HG03565 (cell line): ENCODE measurements at regions not wholly inside any gene's neighbourhood (a gene's known extent, or its start where the extent isn't known, plus 50 kb on each side); places are given as distances from the start of the nearest gene placed in this dataset.
"Not testable (repeated sequence)": the region's sequence is repeated elsewhere in the genome, so short reads cannot be mapped to it uniquely, and the experiment has no call there.

Experiments
- ATAC-seq: cut with Tn5 transposase; IDR thresholded peaks from one replicate; pipeline ENCODE4 v1.9.1; 2021; ENCODE audit warnings: mild to moderate bottlenecking, moderate library complexity; ENCODE audit not compliant: unreplicated experiment

GRCh38 chr10:53441843-53442242, 669.3 kb upstream of the MBL2 start:
- no peak for ATAC-seq

- ATAC-seq, result no peak
Measured at GRCh38 chr10:53440601-53441000, 668.0 kb upstream of the MBL2 start.

- not testable (repeated sequence) for ATAC-seq
Measured at GRCh38 chr10:53439075-53439474, 666.5 kb upstream of the MBL2 start.

- ATAC-seq, result no peak
Measured at GRCh38 chr10:53434413-53434812, 661.8 kb upstream of the MBL2 start.

- ATAC-seq, result no peak
Measured at GRCh38 chr10:53432035-53432434, 659.5 kb upstream of the MBL2 start.

GRCh38 chr10:53430974-53431373, 658.4 kb upstream of the MBL2 start:
- ATAC-seq, result no peak

- ATAC-seq, result no peak
Measured at GRCh38 chr10:53430127-53430891, 657.7 kb upstream of the MBL2 start.

GRCh38 chr10:53422223-53422888, 649.8 kb upstream of the MBL2 start:
- no peak for ATAC-seq

- no peak for ATAC-seq
Measured at GRCh38 chr10:53412651-53413050, 640.1 kb upstream of the MBL2 start.

GRCh38 chr10:53406532-53406931, 633.9 kb upstream of the MBL2 start:
- ATAC-seq, result no peak

GRCh38 chr10:53403688-53404087, 631.1 kb upstream of the MBL2 start:
- ATAC-seq, result no peak

GRCh38 chr10:53402594-53402993, 630.0 kb upstream of the MBL2 start:
- ATAC-seq, result no peak

- ATAC-seq, result no peak
Measured at GRCh38 chr10:53401536-53401935, 629.0 kb upstream of the MBL2 start.

GRCh38 chr10:53396876-53397275, 624.3 kb upstream of the MBL2 start:
- ATAC-seq, result no peak

- no peak for ATAC-seq
Measured at GRCh38 chr10:53395449-53395848, 622.9 kb upstream of the MBL2 start.

GRCh38 chr10:53387562-53387961, 615.0 kb upstream of the MBL2 start:
- no peak for ATAC-seq

GRCh38 chr10:53382543-53382942, 610.0 kb upstream of the MBL2 start:
- ATAC-seq, result no peak

- no peak for ATAC-seq
Measured at GRCh38 chr10:53379956-53380355, 607.4 kb upstream of the MBL2 start.

GRCh38 chr10:53370347-53370746, 597.8 kb upstream of the MBL2 start:
- no peak for ATAC-seq

GRCh38 chr10:53361936-53362335, 589.4 kb upstream of the MBL2 start:
- ATAC-seq, result no peak

GRCh38 chr10:53361281-53361680, 588.7 kb upstream of the MBL2 start:
- ATAC-seq, result no peak

GRCh38 chr10:53358978-53359377, 586.4 kb upstream of the MBL2 start:
- ATAC-seq, result not testable (repeated sequence)

GRCh38 chr10:53358536-53358935, 586.0 kb upstream of the MBL2 start:
- ATAC-seq, result no peak
